ENCODE measurements at regions not wholly inside any gene's neighbourhood (a gene's known extent, or its start where the extent isn't known, plus 50 kb on each side); places are given as distances from the start of the nearest gene placed in this dataset.

- TF ChIP-seq, protein P1, sequence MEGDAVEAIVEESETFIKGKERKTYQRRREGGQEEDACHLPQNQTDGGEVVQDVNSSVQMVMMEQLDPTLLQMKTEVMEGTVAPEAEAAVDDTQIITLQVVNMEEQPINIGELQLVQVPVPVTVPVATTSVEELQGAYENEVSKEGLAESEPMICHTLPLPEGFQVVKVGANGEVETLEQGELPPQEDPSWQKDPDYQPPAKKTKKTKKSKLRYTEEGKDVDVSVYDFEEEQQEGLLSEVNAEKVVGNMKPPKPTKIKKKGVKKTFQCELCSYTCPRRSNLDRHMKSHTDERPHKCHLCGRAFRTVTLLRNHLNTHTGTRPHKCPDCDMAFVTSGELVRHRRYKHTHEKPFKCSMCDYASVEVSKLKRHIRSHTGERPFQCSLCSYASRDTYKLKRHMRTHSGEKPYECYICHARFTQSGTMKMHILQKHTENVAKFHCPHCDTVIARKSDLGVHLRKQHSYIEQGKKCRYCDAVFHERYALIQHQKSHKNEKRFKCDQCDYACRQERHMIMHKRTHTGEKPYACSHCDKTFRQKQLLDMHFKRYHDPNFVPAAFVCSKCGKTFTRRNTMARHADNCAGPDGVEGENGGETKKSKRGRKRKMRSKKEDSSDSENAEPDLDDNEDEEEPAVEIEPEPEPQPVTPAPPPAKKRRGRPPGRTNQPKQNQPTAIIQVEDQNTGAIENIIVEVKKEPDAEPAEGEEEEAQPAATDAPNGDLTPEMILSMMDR (conservative IDR thresholded peaks at IDR 0.05 in 1 of 2, IDR thresholded peaks at IDR 0.05 in 1 of 2; ENCODE audit: extremely low read depth in 1 of 2, insufficient read depth in 1 of 2, low read depth in 1 of 2, low read length in 2 of 2) = no peak
- TF ChIP-seq EZH2 (IDR thresholded peaks at IDR 0.05; ENCODE audit: borderline replicate concordance, low read length) = no peak
These were observed 110.8 kb downstream of the SPRY1 start for GRCh38 chr4:123507376-123507775.
